Activated B cell treated with CpG ODN at 0.5 μM for 24 hours (primary cell): ENCODE measurements at regions not wholly inside any gene's neighbourhood (a gene's known extent, or its start where the extent isn't known, plus 50 kb on each side); places are given as distances from the start of the nearest gene placed in this dataset.

Experiments used
- ATAC-seq: fragments of 200-7000 bp; cut with Tn5 transposase; one replicate; pipeline ENCODE4 v1.10.0; 2021; ENCODE audit warnings: low read depth, mild to moderate bottlenecking, moderate library complexity
- CTCF ChIA-PET: fragments of 350-600 bp; sonication (Branson Sonifier 250); formaldehyde crosslinking; loops from one replicate; lab custom pipeline; 2021; ENCODE audit warnings: antibody characterized with exemption; lab: Charles Lee
- POLR2A ChIA-PET: fragments of 350-600 bp; sonication (Branson Sonifier 250); formaldehyde crosslinking; loops from one replicate; lab custom pipeline; 2021; ENCODE audit warnings: antibody characterized with exemption; lab: Charles Lee
- DNase-seq: peaks from one replicate; pipeline ENCODE4 v3.0.0; 2022
- H3K27ac Mint-ChIP-seq: one replicate; pipeline ENCODE4 v1.8.0; 2020; ENCODE audit warnings: mixed read lengths
- H3K27me3 Mint-ChIP-seq: one replicate; pipeline ENCODE4 v1.8.0; 2021; ENCODE audit warnings: mixed read lengths
- H3K36me3 Mint-ChIP-seq: one replicate; pipeline ENCODE4 v1.8.0; 2021; ENCODE audit warnings: low read depth, mixed read lengths
- H3K4me1 Mint-ChIP-seq: one replicate; pipeline ENCODE4 v1.8.0; 2021; ENCODE audit warnings: mixed read lengths
- H3K4me3 Mint-ChIP-seq: one replicate; pipeline ENCODE4 v1.8.0; 2020; ENCODE audit warnings: mild to moderate bottlenecking, mixed read lengths
- H3K9me3 Mint-ChIP-seq: one replicate; pipeline ENCODE4 v1.8.0; 2020; ENCODE audit warnings: mixed read lengths
- CTCF ChIP-seq: fragments of 200-600 bp; IDR thresholded peaks from one replicate; pipeline ENCODE4 v1.8.0; 2022; ENCODE audit warnings: antibody characterized with exemption, mild to moderate bottlenecking
- intact Hi-C: fragments of 100-400 bp; cut with micrococcal nuclease; formaldehyde crosslinking; loops from one replicate; pipeline ENCODE4 v1.15.1; 2024

GRCh38 chr5:112546946-112547592 lies 128.0 kb upstream of the EPB41L4A start:
- TF ChIP-seq CTCF: no peak
- no peaks in the 10 kb centered on the region for H3K36me3 Mint-ChIP-seq
- no peak overlapping the region for H3K4me3 Mint-ChIP-seq
- no peaks in the 10 kb centered on the region for H3K27me3 Mint-ChIP-seq
- peaks cover 28% of the 10 kb centered on the region for H3K4me1 Mint-ChIP-seq
- DNase-seq: no peak
- POLR2A ChIA-PET: interaction anchor here (0.7 kb wide), 1 partner anchor 886 kb away, joined by 4 read pairs; no protein-coding TSS in a partner anchor
- peaks cover 10% of the 10 kb centered on the region for H3K9me3 Mint-ChIP-seq
- no peak for ATAC-seq
- CTCF ChIA-PET: interaction anchor here (0.7 to 10.8 kb wide), 3 partner anchors 54 to 211 kb away, joined by 3 to 160 read pairs (median 4); no protein-coding TSS in a partner anchor
- intact Hi-C loops: no loop called here
- no peak overlapping the region for H3K27ac Mint-ChIP-seq

GRCh38 chr5:112548246-112548881 lies 129.3 kb upstream of the EPB41L4A start:
- Mint-ChIP-seq H3K4me1 (peaks cover 28% of the 10 kb centered on the region), H3K9me3 (peaks cover 5% of the 10 kb centered on the region), H3K36me3 (no peaks in the 10 kb centered on the region), H3K27ac (peak overlapping the region; percentile 0), H3K27me3 (no peaks in the 10 kb centered on the region), H3K4me3 (no peak overlapping the region)
- intact Hi-C loops: loop anchor here (2.0 kb wide), 1 partner anchor 28 kb away; no protein-coding TSS in a partner anchor
- no peak for DNase-seq
- ChIA-PET POLR2A (no interaction called here), CTCF (interaction anchor here (1.6 to 10.8 kb wide), 2 partner anchors 15 to 210 kb away, joined by 5 to 160 read pairs; no protein-coding TSS in a partner anchor)
- no peak for TF ChIP-seq CTCF
- no peak for ATAC-seq

GRCh38 chr5:112549127-112549526 lies 130.1 kb upstream of the EPB41L4A start:
- ATAC-seq (no peak), DNase-seq (no peak)
- H3K27ac Mint-ChIP-seq: peak overlapping the region; percentile 57
- H3K4me1 Mint-ChIP-seq: peaks cover 33% of the 10 kb centered on the region
- peaks cover 5% of the 10 kb centered on the region for H3K9me3 Mint-ChIP-seq
- H3K27me3 Mint-ChIP-seq: no peaks in the 10 kb centered on the region
- no peaks in the 10 kb centered on the region for H3K36me3 Mint-ChIP-seq
- intact Hi-C loops: loop anchor here (2.0 kb wide), 1 partner anchor 28 kb away; no protein-coding TSS in a partner anchor
- ChIA-PET CTCF (interaction anchor here (1.6 to 10.8 kb wide), 2 partner anchors 16 to 209 kb away, joined by 5 to 160 read pairs; no protein-coding TSS in a partner anchor), POLR2A (no interaction called here)
- H3K4me3 Mint-ChIP-seq: peak overlapping the region; percentile 2
- TF ChIP-seq CTCF: no peak

GRCh38 chr5:112549605-112550166 lies 130.6 kb upstream of the EPB41L4A start:
- POLR2A ChIA-PET: no interaction called here
- H3K9me3 Mint-ChIP-seq: no peaks in the 10 kb centered on the region
- CTCF ChIA-PET: interaction anchor here (1.6 to 10.8 kb wide), 3 partner anchors 17 to 208 kb away, joined by 5 to 160 read pairs (median 7); no protein-coding TSS in a partner anchor
- H3K27ac Mint-ChIP-seq: peak overlapping the region; percentile 57
- H3K4me1 Mint-ChIP-seq: peaks cover 33% of the 10 kb centered on the region
- no peak for DNase-seq
- H3K27me3 Mint-ChIP-seq: no peaks in the 10 kb centered on the region
- intact Hi-C loops: loop anchor here (2.0 kb wide), 1 partner anchor 29 kb away; no protein-coding TSS in a partner anchor
- H3K4me3 Mint-ChIP-seq: peak overlapping the region; percentile 2
- TF ChIP-seq CTCF: no peak
- peak; percentile 25 for ATAC-seq
- no peaks in the 10 kb centered on the region for H3K36me3 Mint-ChIP-seq
